ENCODE measurements at regions not wholly inside any gene's neighbourhood (a gene's known extent, or its start where the extent isn't known, plus 50 kb on each side); places are given as distances from the start of the nearest gene placed in this dataset.

- DNase-seq (ENCODE audit: low spot score) = no peak
These were observed 87.4 kb downstream of the ELAPOR2 start for GRCh38 chr7:86972072-86972471.

- DNase-seq (ENCODE audit: low spot score) = no peak
These were observed 88.5 kb downstream of the ELAPOR2 start for GRCh38 chr7:86970986-86971385.

- no peak for DNase-seq (ENCODE audit: low spot score)
These were observed 88.9 kb downstream of the ELAPOR2 start for GRCh38 chr7:86970547-86970946.

- DNase-seq (ENCODE audit: low spot score) = no peak
These were observed 89.6 kb downstream of the ELAPOR2 start for GRCh38 chr7:86969865-86970264.

- no peak for DNase-seq (ENCODE audit: low spot score)
These were observed 90.8 kb downstream of the ELAPOR2 start for GRCh38 chr7:86968618-86969017.

GRCh38 chr7:86966916-86967315 is 92.5 kb downstream of the ELAPOR2 start:
- no peak for DNase-seq (ENCODE audit: low spot score)

GRCh38 chr7:86965727-86966120 is 93.7 kb downstream of the ELAPOR2 start:
- no peak for DNase-seq (ENCODE audit: low spot score)

GRCh38 chr7:86964973-86965726 is 94.3 kb downstream of the ELAPOR2 start:
- no peak for DNase-seq (ENCODE audit: low spot score)

GRCh38 chr7:86963599-86964230 is 95.7 kb downstream of the ELAPOR2 start:
- DNase-seq (ENCODE audit: low spot score) = no peak

- DNase-seq (ENCODE audit: low spot score) = no peak
These were observed 96.8 kb downstream of the ELAPOR2 start for GRCh38 chr7:86962623-86963022.

- DNase-seq (ENCODE audit: low spot score) = no peak
These were observed 97.8 kb downstream of the ELAPOR2 start for GRCh38 chr7:86961686-86962085.

- no peak for DNase-seq (ENCODE audit: low spot score)
These were observed 101.1 kb downstream of the ELAPOR2 start for GRCh38 chr7:86958380-86958779.

- no peak for DNase-seq (ENCODE audit: low spot score)
These were observed 102.9 kb downstream of the ELAPOR2 start for GRCh38 chr7:86956567-86956966.

GRCh38 chr7:86955895-86956503 is 103.5 kb downstream of the ELAPOR2 start:
- DNase-seq (ENCODE audit: low spot score) = no peak

GRCh38 chr7:86954971-86955370 is 104.5 kb downstream of the ELAPOR2 start:
- DNase-seq (ENCODE audit: low spot score) = no peak

GRCh38 chr7:86953653-86954336 is 105.7 kb downstream of the ELAPOR2 start:
- DNase-seq (ENCODE audit: low spot score) = no peak

- no peak for DNase-seq (ENCODE audit: low spot score)
These were observed 106.2 kb downstream of the ELAPOR2 start for GRCh38 chr7:86953219-86953618.

GRCh38 chr7:86951895-86952294 is 107.6 kb downstream of the ELAPOR2 start:
- no peak for DNase-seq (ENCODE audit: low spot score)

- no peak for DNase-seq (ENCODE audit: low spot score)
These were observed 108.5 kb downstream of the ELAPOR2 start for GRCh38 chr7:86950944-86951343.

GRCh38 chr7:86950360-86950759 is 109.1 kb downstream of the ELAPOR2 start:
- DNase-seq (ENCODE audit: low spot score) = no peak

GRCh38 chr7:86949779-86950260 is 109.6 kb downstream of the ELAPOR2 start:
- DNase-seq (ENCODE audit: low spot score) = no peak

- DNase-seq (ENCODE audit: low spot score) = no peak
These were observed 110.2 kb downstream of the ELAPOR2 start for GRCh38 chr7:86949052-86949778.

Measured in hepatic stellate cell (primary cell).